ENCODE measurements at regions not wholly inside any gene's neighbourhood (a gene's known extent, or its start where the extent isn't known, plus 50 kb on each side); places are given as distances from the start of the nearest gene placed in this dataset.

DNA sequence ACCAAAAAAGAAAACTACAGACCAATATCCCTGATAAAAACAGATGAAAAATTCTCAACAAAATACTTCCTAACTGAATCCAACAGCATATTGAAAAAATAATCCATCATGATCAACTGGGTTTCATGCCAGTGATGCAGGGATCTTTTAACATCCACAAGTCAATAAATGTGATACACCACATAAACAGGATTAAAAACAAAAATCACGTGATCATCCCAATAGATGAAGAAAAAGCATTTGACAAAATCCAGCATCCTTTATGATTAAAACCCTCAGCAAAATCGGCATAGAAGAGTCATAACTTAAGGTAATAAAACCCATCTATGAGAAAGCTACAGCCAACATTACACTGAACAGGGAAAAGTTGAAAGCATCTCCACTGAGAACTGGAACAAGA is 107.5 kb downstream of the DCLK3 start:
- DNase-seq (ENCODE audit: low spot score) = no peak
- ATAC-seq (ENCODE audit: insufficient number of reproducible peaks, low FRiP score, low read depth) = no peak
- Histone ChIP-seq H3K36me3 (no peaks in the 10 kb centered on the region), H3K27me3 (replicated peaks; ENCODE audit: insufficient read depth) (no peaks in the 10 kb centered on the region), H3K4me1 (ENCODE audit: control insufficient read depth in 1 of 2, low read depth in 2 of 2) (no peaks in the 10 kb centered on the region), H3K9me3 (no peaks in the 10 kb centered on the region), H3K4me3 (no peak overlapping the region), H3K27ac (no peak overlapping the region)
- TF ChIP-seq, protein P1, sequence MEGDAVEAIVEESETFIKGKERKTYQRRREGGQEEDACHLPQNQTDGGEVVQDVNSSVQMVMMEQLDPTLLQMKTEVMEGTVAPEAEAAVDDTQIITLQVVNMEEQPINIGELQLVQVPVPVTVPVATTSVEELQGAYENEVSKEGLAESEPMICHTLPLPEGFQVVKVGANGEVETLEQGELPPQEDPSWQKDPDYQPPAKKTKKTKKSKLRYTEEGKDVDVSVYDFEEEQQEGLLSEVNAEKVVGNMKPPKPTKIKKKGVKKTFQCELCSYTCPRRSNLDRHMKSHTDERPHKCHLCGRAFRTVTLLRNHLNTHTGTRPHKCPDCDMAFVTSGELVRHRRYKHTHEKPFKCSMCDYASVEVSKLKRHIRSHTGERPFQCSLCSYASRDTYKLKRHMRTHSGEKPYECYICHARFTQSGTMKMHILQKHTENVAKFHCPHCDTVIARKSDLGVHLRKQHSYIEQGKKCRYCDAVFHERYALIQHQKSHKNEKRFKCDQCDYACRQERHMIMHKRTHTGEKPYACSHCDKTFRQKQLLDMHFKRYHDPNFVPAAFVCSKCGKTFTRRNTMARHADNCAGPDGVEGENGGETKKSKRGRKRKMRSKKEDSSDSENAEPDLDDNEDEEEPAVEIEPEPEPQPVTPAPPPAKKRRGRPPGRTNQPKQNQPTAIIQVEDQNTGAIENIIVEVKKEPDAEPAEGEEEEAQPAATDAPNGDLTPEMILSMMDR (IDR thresholded peaks at IDR 0.05) = no peak

GRCh38 chr3:36653095-36653494 is 111.3 kb downstream of the DCLK3 start:
- no peak for ATAC-seq (ENCODE audit: insufficient number of reproducible peaks, low FRiP score, low read depth)
- no peaks in the 10 kb centered on the region for H3K36me3 ChIP-seq
- no peak for DNase-seq (ENCODE audit: low spot score)

GRCh38 chr3:36652104-36652503 is 112.2 kb downstream of the DCLK3 start:
- Histone ChIP-seq H3K9me3 (no peaks in the 10 kb centered on the region), H3K4me3 (no peak overlapping the region), H3K4me1 (ENCODE audit: control insufficient read depth in 1 of 2, low read depth in 2 of 2) (peaks cover 16 to 36% of the 10 kb centered on the region in 2 donors), H3K36me3 (no peaks in the 10 kb centered on the region), H3K27me3 (replicated peaks; ENCODE audit: insufficient read depth) (no peaks in the 10 kb centered on the region), H3K27ac (no peak overlapping the region)
- DNase-seq (ENCODE audit: low spot score) (no peak), ATAC-seq (ENCODE audit: insufficient number of reproducible peaks, low FRiP score, low read depth) (no peak)
- TF ChIP-seq, protein P1 (IDR thresholded peaks at IDR 0.05) = no peak

More at GRCh38 chr3:36653095-36653494, 111.3 kb downstream of the DCLK3 start:
- TF ChIP-seq, protein P1 (IDR thresholded peaks at IDR 0.05) = no peak
- no peak overlapping the region for H3K27ac ChIP-seq
- peaks cover 13 to 26% of the 10 kb centered on the region in 2 donors for H3K4me1 ChIP-seq (ENCODE audit: control insufficient read depth in 1 of 2, low read depth in 2 of 2)
- H3K4me3 ChIP-seq = no peak overlapping the region
- H3K27me3 ChIP-seq (replicated peaks; ENCODE audit: insufficient read depth) = no peaks in the 10 kb centered on the region
- H3K9me3 ChIP-seq = no peaks in the 10 kb centered on the region

- H3K36me3 ChIP-seq = no peaks in the 10 kb centered on the region
- H3K27ac ChIP-seq = peak overlapping the region; percentile 50 to 78
- H3K4me1 ChIP-seq (ENCODE audit: control insufficient read depth in 1 of 2, low read depth in 2 of 2) = peaks cover 16 to 39% of the 10 kb centered on the region in 2 donors
- no peaks in the 10 kb centered on the region for H3K27me3 ChIP-seq (replicated peaks; ENCODE audit: insufficient read depth)
- H3K4me3 ChIP-seq = no peak overlapping the region
- H3K9me3 ChIP-seq = no peaks in the 10 kb centered on the region
- TF ChIP-seq, protein P1 (IDR thresholded peaks at IDR 0.05) = no peak
- peak; percentile 62 for ATAC-seq (ENCODE audit: insufficient number of reproducible peaks, low FRiP score, low read depth)
- no peak for DNase-seq (ENCODE audit: low spot score)
Observed at GRCh38 chr3:36650271-36650671, 114.1 kb downstream of the DCLK3 start.

GRCh38 chr3:36649125-36649524 is 115.2 kb downstream of the DCLK3 start:
- TF ChIP-seq, protein P1 (IDR thresholded peaks at IDR 0.05) = no peak
- Histone ChIP-seq H3K36me3 (no peaks in the 10 kb centered on the region), H3K9me3 (no peaks in the 10 kb centered on the region), H3K27ac (peak overlapping the region; percentile 50 to 78), H3K4me3 (no peak overlapping the region), H3K27me3 (replicated peaks; ENCODE audit: insufficient read depth) (no peaks in the 10 kb centered on the region), H3K4me1 (ENCODE audit: control insufficient read depth in 1 of 2, low read depth in 2 of 2) (peaks cover 16 to 39% of the 10 kb centered on the region in 2 donors)
- DNase-seq (ENCODE audit: low spot score) (no peak), ATAC-seq (ENCODE audit: insufficient number of reproducible peaks, low FRiP score, low read depth) (no peak)

Measured in thoracic aorta (tissue), 2 donors.